Smooth muscle cell (in vitro differentiated cells): ENCODE measurements at regions not wholly inside any gene's neighbourhood (a gene's known extent, or its start where the extent isn't known, plus 50 kb on each side); places are given as distances from the start of the nearest gene placed in this dataset.

ENCODE experiments used
- DNase-seq: peaks from one replicate; lab custom pipeline; 2025; ENCODE audit not compliant: unreplicated experiment; lab: John Stamatoyannopoulos, UW
- H2AFZ ChIP-seq: fragments of 200-600 bp; sonication (generic); 2 replicates; pipeline ENCODE4 v1.6.0; 2016; ENCODE audit warnings: antibody characterized with exemption, low read depth, mild to moderate bottlenecking
- H3F3A ChIP-seq: fragments of 200-600 bp; sonication (generic); 2 replicates; pipeline ENCODE4 v1.6.0; 2017; ENCODE audit warnings: antibody characterized with exemption, low read depth
- H3K27ac ChIP-seq: fragments of 200-600 bp; sonication (generic); 2 replicates; pipeline ENCODE4 v1.5.1; 2016; ENCODE audit warnings: low read depth, mild to moderate bottlenecking
- H3K27me3 ChIP-seq: fragments of 200-600 bp; sonication (generic); 2 replicates; pipeline ENCODE4 v1.6.1; 2016; ENCODE audit warnings: low read depth, mild to moderate bottlenecking
- H3K36me3 ChIP-seq: fragments of 200-600 bp; sonication (generic); 2 replicates; pipeline ENCODE4 v1.5.1; 2016; ENCODE audit warnings: low read depth
- H3K4me1 ChIP-seq: fragments of 200-600 bp; sonication (generic); 2 replicates; pipeline ENCODE4 v1.5.1; 2016; ENCODE audit warnings: low read depth
- H3K4me2 ChIP-seq: fragments of 200-600 bp; sonication (generic); 2 replicates; pipeline ENCODE4 v1.6.0; 2016; ENCODE audit warnings: mild to moderate bottlenecking
- H3K4me3 ChIP-seq: fragments of 200-600 bp; sonication (generic); 2 replicates; pipeline ENCODE4 v1.5.1; 2016; ENCODE audit warnings: mild to moderate bottlenecking
- H3K79me2 ChIP-seq: fragments of 200-600 bp; sonication (generic); 2 replicates; pipeline ENCODE4 v1.6.0; 2016; ENCODE audit warnings: low read depth, mild to moderate bottlenecking
- H3K9ac ChIP-seq: fragments of 200-600 bp; sonication (generic); 2 replicates; pipeline ENCODE4 v1.6.0; 2016; ENCODE audit warnings: low read depth
- H3K9me3 ChIP-seq: fragments of 200-600 bp; sonication (generic); replicated peaks from 2 replicates; pipeline ENCODE4 v1.5.1; 2016; ENCODE audit warnings: low read depth
- H4K20me1 ChIP-seq: fragments of 200-600 bp; sonication (generic); 2 replicates; pipeline ENCODE4 v1.6.0; 2016; ENCODE audit warnings: low read depth
- CTCF ChIP-seq: fragments of 200-600 bp; sonication (generic); IDR thresholded peaks from 2 replicates; pipeline ENCODE4 v1.5.1; 2017; ENCODE audit warnings: borderline replicate concordance, mild to moderate bottlenecking, antibody characterized with exemption; ENCODE audit not compliant: insufficient read depth, poor library complexity, severe bottlenecking
- WGBS: methylation state at CpG from one replicate; pipeline ENCODE4 v1.1.7; 2016; ENCODE audit warnings: low lambda C conversion rate; 5-methylcytosine and 5-hydroxymethylcytosine counted together

- Histone ChIP-seq H3K4me3 (no peak overlapping the region), H2AFZ (no peak overlapping the region), H3K4me2 (no peak overlapping the region), H3K36me3 (no peaks in the 10 kb centered on the region), H3K27ac (no peak overlapping the region), H3K9me3 (no peaks in the 10 kb centered on the region), H4K20me1 (no peaks in the 10 kb centered on the region), H3F3A (no peaks in the 10 kb centered on the region), H3K9ac (no peak overlapping the region), H3K27me3 (no peaks in the 10 kb centered on the region), H3K4me1 (no peaks in the 10 kb centered on the region), H3K79me2 (no peaks in the 10 kb centered on the region)
- TF ChIP-seq CTCF: no peak
- 100% methylated on average over 1 of the region's 1 CpG for WGBS
- no peak for DNase-seq
Observed at GRCh38 chr18:2256577-2256976, 314.7 kb downstream of the METTL4 start.

GRCh38 chr18:2258954-2259353, 312.4 kb downstream of the METTL4 start:
- Histone ChIP-seq H2AFZ (no peak overlapping the region), H3K9ac (no peak overlapping the region)
- 88% methylated on average over 6 of the region's 6 CpGs for WGBS

GRCh38 chr18:2263303-2263890, 307.9 kb downstream of the METTL4 start:
- TF ChIP-seq CTCF: no peak
- no peaks in the 10 kb centered on the region for H3K9me3 ChIP-seq
- H4K20me1 ChIP-seq: no peaks in the 10 kb centered on the region
- no peak overlapping the region for H3K9ac ChIP-seq
- no peaks in the 10 kb centered on the region for H3K36me3 ChIP-seq
- no peaks in the 10 kb centered on the region for H3K4me1 ChIP-seq
- H3K4me3 ChIP-seq: no peak overlapping the region
- H3K27me3 ChIP-seq: peaks cover 8% of the 10 kb centered on the region
- H3K27ac ChIP-seq: no peak overlapping the region
- H3K79me2 ChIP-seq: no peaks in the 10 kb centered on the region
- WGBS: 96% methylated on average over 8 of the region's 8 CpGs
- H3F3A ChIP-seq: no peaks in the 10 kb centered on the region
- no peak for DNase-seq
- no peak overlapping the region for H2AFZ ChIP-seq
- no peak overlapping the region for H3K4me2 ChIP-seq

More at GRCh38 chr18:2258954-2259353, 312.4 kb downstream of the METTL4 start:
- H3K27me3 ChIP-seq: no peaks in the 10 kb centered on the region
- H3K4me2 ChIP-seq: no peak overlapping the region
- H3F3A ChIP-seq: no peaks in the 10 kb centered on the region
- no peaks in the 10 kb centered on the region for H3K36me3 ChIP-seq
- H3K4me3 ChIP-seq: no peak overlapping the region
- no peaks in the 10 kb centered on the region for H3K79me2 ChIP-seq
- H3K27ac ChIP-seq: no peak overlapping the region
- H3K4me1 ChIP-seq: no peaks in the 10 kb centered on the region
- no peak for DNase-seq
- H4K20me1 ChIP-seq: no peaks in the 10 kb centered on the region
- no peaks in the 10 kb centered on the region for H3K9me3 ChIP-seq
- no peak for TF ChIP-seq CTCF

- Histone ChIP-seq H3K4me3 (no peak overlapping the region), H3K27me3 (no peaks in the 10 kb centered on the region), H3K9ac (no peak overlapping the region), H3K36me3 (no peaks in the 10 kb centered on the region), H3K27ac (no peak overlapping the region), H3K9me3 (no peaks in the 10 kb centered on the region), H4K20me1 (no peaks in the 10 kb centered on the region), H3F3A (no peaks in the 10 kb centered on the region), H3K4me2 (no peak overlapping the region), H3K4me1 (no peaks in the 10 kb centered on the region), H2AFZ (no peak overlapping the region), H3K79me2 (no peaks in the 10 kb centered on the region)
- WGBS: 89% methylated on average over 2 of the region's 2 CpGs
- DNase-seq: no peak
- TF ChIP-seq CTCF: no peak
Observed at GRCh38 chr18:2274613-2275012, 296.7 kb downstream of the METTL4 start.
